Adrenal gland (tissue), 9 donors: ENCODE measurements at regions not wholly inside any gene's neighbourhood (a gene's known extent, or its start where the extent isn't known, plus 50 kb on each side); places are given as distances from the start of the nearest gene placed in this dataset.

Source experiments
- DNase-seq, 7 donors: peaks; one replicate each; pipeline ENCODE4 v3.0.0-alpha.2; 2019 to 2020
- H3K27ac ChIP-seq, 5 donors: fragments of 200-600 bp; sonication (generic) in 4 of 5; 1 replicate in 3 of 5; 2 replicates in 2 of 5; pipeline versions ENCODE4 v1.5.1 to v1.8.0; 2016 to 2020; ENCODE audit warnings: mild to moderate bottlenecking in 1 of 5
- H3K27me3 ChIP-seq: fragments of 200-600 bp; 2 replicates; pipeline ENCODE4 v1.8.0; 2021
- H3K36me3 ChIP-seq, 2 donors: fragments of 200-600 bp; replicated peaks in 1 of 2; 1 replicate in 1 of 2; 2 replicates in 1 of 2; pipeline versions ENCODE4 v1.5.1 to v1.8.0; 2018 to 2022
- H3K4me1 ChIP-seq, 2 donors: fragments of 200-600 bp; replicated peaks in 1 of 2; 1 replicate in 1 of 2; 2 replicates in 1 of 2; pipeline versions ENCODE4 v1.5.1 to v1.8.0; 2018 to 2021
- H3K4me3 ChIP-seq, 4 donors: fragments of 200-600 bp; sonication (generic) in 3 of 4; one replicate each; pipeline ENCODE4 v1.5.1; 2016 to 2018
- H3K9me3 ChIP-seq, 3 donors: fragments of 200-600 bp; sonication (generic) in 1 of 3; replicated peaks in 1 of 3; 1 replicate in 2 of 3; 2 replicates in 1 of 3; pipeline versions ENCODE4 v1.5.1 to v1.8.0; 2016 to 2021
- CTCF ChIP-seq, 6 experiments: fragments of 450-650 bp in 4 of 6; fragments of 200-600 bp in 2 of 6; sonication (generic) in 1 of 6; IDR thresholded peaks; 1 replicate in 5 of 6; 2 replicates in 1 of 6; pipeline versions ENCODE4 v1.5.1 to v1.8.0; 2016 to 2021; ENCODE audit warnings: antibody characterized with exemption in 6 of 6, mild to moderate bottlenecking in 2 of 6, moderate library complexity in 1 of 6
- POLR2A ChIP-seq, 2 donors: fragments of 450-650 bp; IDR thresholded peaks; one replicate each; pipeline ENCODE4 v1.6.1; 2017; ENCODE audit warnings: antibody characterized with exemption in 2 of 2, mild to moderate bottlenecking in 2 of 2, moderate library complexity in 1 of 2
- WGBS, 4 donors: extraction: QIAGEN DNeasy Blood & Tissue Kit in 2 of 4; methylation state at CpG; one replicate each; pipeline versions ENCODE4 v1.1.5 to v1.1.7; 2013 to 2017; 5-methylcytosine and 5-hydroxymethylcytosine counted together
- intact Hi-C, 2 donors: fragments of 100-400 bp; cut with DNase I; formaldehyde crosslinking; loops; one replicate each; pipeline versions ENCODE4 v1.14.1 to v1.15.0; 2022 to 2023
- donor health status: healthy with polysubstance abuse.
- donor health status: Bipolar disorder and iron deficiency.
- donor health status: DM: yes; HTN: yes; CAD: no.
- donor health status: DM: no; HTN: no; CAD: no.
- donor health status: DM: no; HTN: no; CAD: no.

DNA sequence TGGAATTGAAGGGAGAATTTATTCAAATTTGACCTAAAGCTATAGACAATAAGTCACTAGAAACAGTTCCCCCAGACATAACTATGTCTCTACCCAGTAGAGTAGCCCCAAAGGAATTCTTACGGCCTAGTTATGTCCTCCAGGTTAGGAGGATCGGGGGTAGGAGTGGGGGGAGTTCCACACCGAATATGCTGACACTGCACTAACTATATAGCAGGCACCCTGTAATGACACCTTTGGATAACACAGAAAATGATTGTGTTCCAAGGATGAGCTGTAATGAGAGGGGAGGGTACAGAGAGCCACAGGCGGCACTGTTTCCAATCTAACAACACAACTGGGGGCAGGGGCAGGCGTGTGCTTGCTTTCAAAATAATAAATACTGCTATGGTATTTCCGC, 376.2 kb upstream of the RORA start:
- DNase-seq, result no peak
- Histone ChIP-seq H3K36me3 (no peaks in the 10 kb centered on the region), H3K27me3 (no peaks in the 10 kb centered on the region), H3K4me1 (no peaks in the 10 kb centered on the region), H3K4me3 (no peak overlapping the region), H3K27ac (no peak overlapping the region), H3K9me3 (no peaks in the 10 kb centered on the region)
- WGBS, 4 donors, result 70 to 91% (median 83%) methylated on average over 6 of the region's 6 CpGs
- TF ChIP-seq POLR2A (IDR thresholded peaks at IDR 0.05) (no peak), CTCF (IDR thresholded peaks at IDR 0.05) (no peak)
- intact Hi-C loops, result no loop called here

DNA sequence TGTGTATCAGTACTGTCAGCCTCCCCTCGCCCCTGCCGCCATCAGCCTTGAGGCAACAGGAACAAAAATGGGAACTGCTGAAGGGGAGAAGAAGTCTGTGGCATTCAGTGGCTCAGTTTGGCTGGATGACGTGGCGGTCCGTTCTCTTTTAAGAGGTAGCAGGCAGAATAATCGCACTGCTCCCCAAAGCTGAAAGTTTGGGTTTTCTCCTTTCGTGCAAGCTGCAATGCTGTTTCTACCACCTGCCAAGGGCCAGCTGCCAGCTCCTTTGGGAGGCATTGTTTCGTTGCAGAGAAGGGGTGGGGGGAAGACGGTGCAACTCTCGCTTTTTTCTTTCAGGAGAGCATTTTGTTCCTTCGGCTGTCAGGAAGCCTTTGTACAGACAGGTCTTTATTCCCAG, 369.6 kb upstream of the RORA start:
- H3K36me3 ChIP-seq, result no peaks in the 10 kb centered on the region
- WGBS, 4 donors, result 64 to 77% (median 73%) methylated on average over 11 of the region's 11 CpGs
- H3K4me3 ChIP-seq, result no peak overlapping the region
- H3K9me3 ChIP-seq, result no peaks in the 10 kb centered on the region
- no peaks in the 10 kb centered on the region for H3K4me1 ChIP-seq
- no peak for DNase-seq
- no peaks in the 10 kb centered on the region for H3K27me3 ChIP-seq
- intact Hi-C loops, result no loop called here
- H3K27ac ChIP-seq, result no peak overlapping the region
- TF ChIP-seq CTCF (IDR thresholded peaks at IDR 0.05), result no peak
- no peak for TF ChIP-seq POLR2A (IDR thresholded peaks at IDR 0.05)

GRCh38 chr15:61584410-61584809, 355.3 kb upstream of the RORA start:
- H3K4me1 ChIP-seq, result no peaks in the 10 kb centered on the region
- 69 to 70% (median 69%) methylated on average over 5 of the region's 5 CpGs for WGBS, 4 donors
- TF ChIP-seq POLR2A (IDR thresholded peaks at IDR 0.05) (no peak), CTCF (IDR thresholded peaks at IDR 0.05) (no peak)
- H3K27ac ChIP-seq, result no peak overlapping the region
- H3K4me3 ChIP-seq, result no peak overlapping the region
- H3K36me3 ChIP-seq, result no peaks in the 10 kb centered on the region
- H3K9me3 ChIP-seq, result no peaks in the 10 kb centered on the region
- DNase-seq, result no peak
- no peaks in the 10 kb centered on the region for H3K27me3 ChIP-seq
- intact Hi-C loops, result no loop called here

DNA sequence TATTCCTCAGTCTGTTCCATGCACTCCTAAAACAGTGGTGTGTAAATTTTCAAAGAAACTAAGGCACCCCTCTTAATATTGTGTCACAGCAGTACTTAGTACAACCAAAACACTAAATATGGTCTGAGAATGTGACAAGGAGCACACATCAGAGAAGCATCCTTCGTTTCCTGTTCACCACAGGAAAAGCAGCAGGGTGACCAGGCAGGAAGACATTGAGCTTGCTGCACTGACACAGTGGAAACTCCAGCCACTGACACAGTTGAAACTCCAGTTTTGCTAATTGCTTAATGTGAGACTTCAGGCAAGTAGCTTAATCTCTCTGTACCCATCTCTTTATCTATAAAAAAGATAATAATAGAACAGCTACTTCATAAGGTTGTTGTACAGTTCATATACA, 353.0 kb upstream of the RORA start:
- intact Hi-C loops, result no loop called here
- Histone ChIP-seq H3K36me3 (no peaks in the 10 kb centered on the region), H3K27ac (no peak overlapping the region), H3K4me3 (no peak overlapping the region), H3K27me3 (no peaks in the 10 kb centered on the region), H3K4me1 (no peaks in the 10 kb centered on the region), H3K9me3 (no peaks in the 10 kb centered on the region)
- TF ChIP-seq POLR2A (IDR thresholded peaks at IDR 0.05), result no peak
- TF ChIP-seq CTCF (IDR thresholded peaks at IDR 0.05), result no peak
- 0 to 24% (median 16%) methylated on average over 1 of the region's 1 CpG for WGBS, 4 donors
- DNase-seq, result no peak
